ENCODE measurements at regions not wholly inside any gene's neighbourhood (a gene's known extent, or its start where the extent isn't known, plus 50 kb on each side); places are given as distances from the start of the nearest gene placed in this dataset.

DNA sequence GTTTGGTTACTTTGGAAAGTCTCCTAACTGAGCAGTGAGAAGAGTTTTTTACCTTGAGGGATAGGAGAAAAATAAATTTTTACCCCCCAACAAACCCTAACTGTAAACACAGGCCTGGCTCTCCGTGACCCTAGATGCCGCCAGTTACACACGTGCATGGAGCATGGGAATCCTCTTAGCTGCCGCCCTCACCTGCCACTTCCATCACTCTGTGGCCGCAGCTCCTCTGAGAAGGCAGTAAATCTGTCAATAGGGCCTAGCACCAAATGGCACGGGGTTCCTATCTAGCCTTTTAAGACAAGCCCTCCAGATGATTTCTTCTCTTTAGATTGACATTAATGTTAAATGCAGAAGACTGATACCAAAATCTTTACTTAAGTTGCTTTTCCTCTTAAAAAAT, 330.3 kb upstream of the FAM241A start:
- Histone ChIP-seq H3K27me3 (ENCODE audit: control insufficient read depth in 2 of 2, insufficient read depth in 2 of 2, low read length in 2 of 2) (no peaks in the 10 kb centered on the region), H3K4me1 (ENCODE audit: control insufficient read depth, extremely low read depth, insufficient read depth, low read length) (no peaks in the 10 kb centered on the region), H3K4me3 (replicated peaks in 1 of 3; ENCODE audit: insufficient read depth in 1 of 3, low read depth in 1 of 3, low read length in 3 of 3) (no peak overlapping the region), H2AFZ (ENCODE audit: low read depth, low read length) (no peak overlapping the region), H3K36me3 (ENCODE audit: control insufficient read depth in 2 of 2, extremely low read depth in 1 of 2, insufficient read depth in 2 of 2, low read length in 2 of 2) (no peaks in the 10 kb centered on the region), H3K27ac (ENCODE audit: insufficient read depth, low read depth, low read length) (no peak overlapping the region), H3K9me1 (replicated peaks; ENCODE audit: control insufficient read depth, extremely low read depth, insufficient read depth, low read length) (no peaks in the 10 kb centered on the region), H3K4me2 (ENCODE audit: insufficient read depth, low read length) (no peak overlapping the region), H4K20me1 (replicated peaks; ENCODE audit: control insufficient read depth, extremely low read depth, insufficient read depth, low read length) (no peaks in the 10 kb centered on the region), H3K9ac (replicated peaks; ENCODE audit: extremely low read depth, insufficient read depth, low read length) (no peak overlapping the region), H3K9me3 (replicated peaks; ENCODE audit: control insufficient read depth, insufficient read depth, low read length) (no peaks in the 10 kb centered on the region), H3K79me2 (ENCODE audit: control insufficient read depth, insufficient read depth, low read length) (no peaks in the 10 kb centered on the region)
- DNase-seq (ENCODE audit: low read depth, low spot score) (no peak), FAIRE-seq (no peak)
- POLR2A ChIA-PET: no interaction called here
- dilution Hi-C loops (cut with MboI; ENCODE audit: extremely low pct_ligation_motif_present, low sequenced_read_pairs) (no loop called here), intact Hi-C loops (cut with micrococcal nuclease) (no loop called here)
- CTCF ChIA-PET: no interaction called here
- TF ChIP-seq EZH2 (IDR thresholded peaks at IDR 0.05; ENCODE audit: borderline replicate concordance, low read depth, low read length, severe bottlenecking) (no peak), POLR2AphosphoS5 (IDR thresholded peaks at IDR 0.05; ENCODE audit: insufficient read depth, low read depth, low read length) (no peak), MYC (IDR thresholded peaks at IDR 0.05; ENCODE audit: low read depth, low read length) (no peak), POLR2A (IDR thresholded peaks at IDR 0.05; ENCODE audit: low read depth, low read length) (no peak), FOS (IDR thresholded peaks at IDR 0.05; ENCODE audit: borderline replicate concordance, insufficient read depth, low read length) (no peak), JUN (IDR thresholded peaks at IDR 0.05; ENCODE audit: borderline replicate concordance, insufficient read depth, insufficient read length, low read depth) (no peak), GATA2 (IDR thresholded peaks at IDR 0.05; ENCODE audit: insufficient read depth, insufficient read length, low read depth, low read length) (no peak)
- TF ChIP-seq, protein P1, sequence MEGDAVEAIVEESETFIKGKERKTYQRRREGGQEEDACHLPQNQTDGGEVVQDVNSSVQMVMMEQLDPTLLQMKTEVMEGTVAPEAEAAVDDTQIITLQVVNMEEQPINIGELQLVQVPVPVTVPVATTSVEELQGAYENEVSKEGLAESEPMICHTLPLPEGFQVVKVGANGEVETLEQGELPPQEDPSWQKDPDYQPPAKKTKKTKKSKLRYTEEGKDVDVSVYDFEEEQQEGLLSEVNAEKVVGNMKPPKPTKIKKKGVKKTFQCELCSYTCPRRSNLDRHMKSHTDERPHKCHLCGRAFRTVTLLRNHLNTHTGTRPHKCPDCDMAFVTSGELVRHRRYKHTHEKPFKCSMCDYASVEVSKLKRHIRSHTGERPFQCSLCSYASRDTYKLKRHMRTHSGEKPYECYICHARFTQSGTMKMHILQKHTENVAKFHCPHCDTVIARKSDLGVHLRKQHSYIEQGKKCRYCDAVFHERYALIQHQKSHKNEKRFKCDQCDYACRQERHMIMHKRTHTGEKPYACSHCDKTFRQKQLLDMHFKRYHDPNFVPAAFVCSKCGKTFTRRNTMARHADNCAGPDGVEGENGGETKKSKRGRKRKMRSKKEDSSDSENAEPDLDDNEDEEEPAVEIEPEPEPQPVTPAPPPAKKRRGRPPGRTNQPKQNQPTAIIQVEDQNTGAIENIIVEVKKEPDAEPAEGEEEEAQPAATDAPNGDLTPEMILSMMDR (IDR thresholded peaks at IDR 0.05; ENCODE audit: extremely low read depth in 1 of 2, insufficient read depth in 1 of 2, low read depth in 1 of 2, low read length in 2 of 2): no peak
- TF ChIP-seq, protein P2, sequence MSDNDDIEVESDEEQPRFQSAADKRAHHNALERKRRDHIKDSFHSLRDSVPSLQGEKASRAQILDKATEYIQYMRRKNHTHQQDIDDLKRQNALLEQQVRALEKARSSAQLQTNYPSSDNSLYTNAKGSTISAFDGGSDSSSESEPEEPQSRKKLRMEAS (IDR thresholded peaks at IDR 0.05; ENCODE audit: insufficient read depth, insufficient read length): no peak
- no TSS peak for BruUV-seq (replicated peaks)

Data from endothelial cell of umbilical vein (primary cell).